Activated CD4-positive, alpha-beta T cell treated with anti-CD3 and anti-CD28 coated beads, Interleukin-2, amount 10 ng/mL, durations not matched to agents 7 days and 5 days (primary cell): ENCODE measurements at regions not wholly inside any gene's neighbourhood (a gene's known extent, or its start where the extent isn't known, plus 50 kb on each side); places are given as distances from the start of the nearest gene placed in this dataset.

Experiments used
- CTCF ChIA-PET: fragments of 350-600 bp; sonication (Branson Sonifier 250); formaldehyde crosslinking; loops from one replicate; lab custom pipeline; 2021; ENCODE audit warnings: antibody characterized with exemption; lab: Charles Lee
- POLR2A ChIA-PET: fragments of 350-600 bp; sonication (Branson Sonifier 250); formaldehyde crosslinking; loops from one replicate; lab custom pipeline; 2021; ENCODE audit warnings: antibody characterized with exemption; lab: Charles Lee
- DNase-seq: peaks from one replicate; pipeline ENCODE4 v3.0.0-alpha.2; 2020
- H3K27ac Mint-ChIP-seq: one replicate; pipeline ENCODE4 v1.8.0; 2021; ENCODE audit warnings: mild to moderate bottlenecking, moderate library complexity, mixed read lengths
- H3K27me3 Mint-ChIP-seq: one replicate; pipeline ENCODE4 v1.8.0; 2021; ENCODE audit warnings: mixed read lengths
- H3K36me3 Mint-ChIP-seq: one replicate; pipeline ENCODE4 v1.8.0; 2021; ENCODE audit warnings: low read depth, mixed read lengths
- H3K4me1 Mint-ChIP-seq: one replicate; pipeline ENCODE4 v1.8.0; 2021; ENCODE audit warnings: mixed read lengths
- H3K4me3 Mint-ChIP-seq: one replicate; pipeline ENCODE4 v1.8.0; 2021; ENCODE audit warnings: mild to moderate bottlenecking, moderate library complexity, mixed read lengths
- H3K9me3 Mint-ChIP-seq: one replicate; pipeline ENCODE4 v1.8.0; 2021; ENCODE audit warnings: mixed read lengths

DNA sequence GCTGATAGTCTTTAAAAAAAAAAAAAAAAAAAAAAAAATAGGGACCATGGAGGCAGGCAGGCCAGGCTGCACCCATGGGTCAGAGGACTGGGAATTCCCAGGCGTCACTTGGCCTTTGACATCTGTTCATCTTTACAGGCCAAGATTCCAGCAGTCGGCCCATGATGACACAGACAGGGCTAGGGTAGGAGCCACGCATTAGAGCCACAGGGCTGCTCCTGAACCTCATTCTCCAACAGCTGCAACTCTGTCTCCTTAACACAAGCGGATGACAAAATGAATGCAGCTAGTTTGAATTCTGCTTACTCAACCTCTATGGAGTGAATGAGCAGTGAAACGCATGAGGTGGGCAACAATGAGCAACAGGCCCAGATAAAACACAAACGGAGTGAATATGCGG lies 126.4 kb downstream of the LY86 start:
- no peaks in the 10 kb centered on the region for H3K36me3 Mint-ChIP-seq
- no peak overlapping the region for H3K4me3 Mint-ChIP-seq
- ChIA-PET CTCF (interaction anchor here (3.6 kb wide), 1 partner anchor 8 kb away, joined by 19 read pairs; no protein-coding TSS in a partner anchor), POLR2A (no interaction called here)
- peaks cover 53% of the 10 kb centered on the region for H3K4me1 Mint-ChIP-seq
- H3K27me3 Mint-ChIP-seq, result peaks cover 7% of the 10 kb centered on the region
- no peak for DNase-seq
- no peaks in the 10 kb centered on the region for H3K9me3 Mint-ChIP-seq
- no peak overlapping the region for H3K27ac Mint-ChIP-seq

DNA sequence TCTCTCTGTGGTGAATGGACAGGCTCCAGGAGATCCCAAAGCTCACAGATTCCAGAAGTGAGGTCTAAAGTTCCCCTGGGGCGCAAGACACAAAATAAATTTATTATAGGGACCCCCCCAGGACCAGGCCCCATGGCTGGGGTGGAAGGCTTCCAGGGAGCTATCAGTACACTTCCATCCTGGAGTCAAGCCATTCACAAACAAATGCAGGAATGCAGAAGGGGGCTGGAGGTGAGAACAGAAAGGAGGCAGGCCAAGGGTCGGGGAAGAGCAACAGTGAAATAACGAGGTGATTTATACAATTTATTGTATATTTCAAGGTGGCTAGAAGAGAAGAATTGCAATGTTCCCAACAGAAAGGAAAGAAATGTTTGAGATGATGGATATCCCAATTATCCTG lies 126.9 kb downstream of the LY86 start:
- Mint-ChIP-seq H3K36me3 (no peaks in the 10 kb centered on the region), H3K4me3 (no peak overlapping the region), H3K4me1 (peaks cover 51% of the 10 kb centered on the region), H3K27ac (no peak overlapping the region), H3K9me3 (no peaks in the 10 kb centered on the region), H3K27me3 (peaks cover 6% of the 10 kb centered on the region)
- no peak for DNase-seq
- ChIA-PET CTCF (interaction anchor here (3.6 kb wide), 1 partner anchor 8 kb away, joined by 19 read pairs; no protein-coding TSS in a partner anchor), POLR2A (no interaction called here)

DNA sequence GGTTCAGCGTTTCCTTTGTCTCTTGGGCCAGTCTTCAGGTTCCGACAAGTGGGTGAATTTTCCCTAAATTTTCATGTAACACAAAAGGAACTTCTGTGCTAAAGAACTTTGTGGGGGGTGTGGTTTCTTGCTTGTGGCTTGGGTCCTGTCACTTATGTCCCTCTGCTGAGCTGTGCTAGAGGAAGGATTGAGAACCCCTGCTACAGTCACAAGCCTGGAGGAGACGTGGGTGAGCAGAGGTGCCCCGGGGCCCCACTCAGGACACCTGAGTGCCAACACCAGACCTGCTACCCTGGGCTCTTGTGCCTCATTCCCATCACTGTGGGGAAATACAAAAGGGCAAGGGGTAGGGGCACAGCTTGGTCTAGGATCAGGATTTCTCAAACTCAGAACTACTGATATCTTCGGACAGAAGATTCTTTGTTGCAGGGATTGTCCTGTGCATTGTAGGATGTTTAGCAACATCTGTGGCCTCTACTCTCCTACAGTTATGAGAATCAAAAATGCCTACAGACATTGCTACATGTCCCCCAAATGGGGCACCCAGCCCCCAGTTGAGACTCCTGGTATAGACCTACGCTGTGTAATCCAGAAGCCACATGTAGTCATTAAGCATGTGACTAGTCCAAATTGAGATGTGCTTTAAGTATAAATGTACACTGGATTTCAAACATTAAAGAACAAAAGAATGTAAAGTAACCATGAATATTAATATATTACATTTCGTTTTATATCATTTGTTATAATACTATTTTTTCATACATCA lies 128.7 kb downstream of the LY86 start:
- CTCF ChIA-PET, result interaction anchor here (1.0 to 1.2 kb wide), 2 partner anchors 13 to 19 kb away, joined by 3 read pairs; no protein-coding TSS in a partner anchor
- Mint-ChIP-seq H3K36me3 (no peaks in the 10 kb centered on the region), H3K27me3 (peaks cover 13% of the 10 kb centered on the region), H3K9me3 (no peaks in the 10 kb centered on the region), H3K4me3 (no peak overlapping the region), H3K4me1 (peaks cover 37% of the 10 kb centered on the region), H3K27ac (no peak overlapping the region)
- no peak for DNase-seq
- POLR2A ChIA-PET, result no interaction called here

DNA sequence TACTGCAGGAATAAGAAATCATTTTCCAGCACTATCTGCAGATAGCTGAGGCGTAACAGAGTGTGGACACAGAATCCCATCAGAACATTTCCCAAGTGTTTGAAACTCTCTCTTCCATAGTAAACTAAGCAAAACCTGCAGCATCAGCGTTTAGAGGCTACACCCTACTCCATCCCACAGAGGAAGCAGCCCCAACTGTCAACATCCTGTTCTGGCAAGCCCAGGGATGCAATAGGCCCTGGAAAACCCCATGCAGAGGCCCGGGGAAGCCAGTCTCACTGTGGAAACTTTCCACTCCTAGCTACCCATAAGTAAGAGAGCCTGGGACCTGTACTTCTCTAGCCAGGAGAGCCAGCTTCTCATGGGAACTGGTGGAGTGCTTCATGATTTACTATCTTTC lies 129.4 kb downstream of the LY86 start:
- H3K27ac Mint-ChIP-seq, result no peak overlapping the region
- no peaks in the 10 kb centered on the region for H3K9me3 Mint-ChIP-seq
- no peak overlapping the region for H3K4me3 Mint-ChIP-seq
- CTCF ChIA-PET, result interaction anchor here (0.8 to 3.1 kb wide), 4 partner anchors 11 to 47 kb away, joined by 3 to 13 read pairs (median 3); no protein-coding TSS in a partner anchor
- H3K36me3 Mint-ChIP-seq, result no peaks in the 10 kb centered on the region
- peaks cover 29% of the 10 kb centered on the region for H3K4me1 Mint-ChIP-seq
- H3K27me3 Mint-ChIP-seq, result peaks cover 13% of the 10 kb centered on the region
- no peak for DNase-seq
- POLR2A ChIA-PET, result interaction anchor here (0.6 kb wide), 1 partner anchor 398 kb away, joined by 3 read pairs; no protein-coding TSS in a partner anchor

DNA sequence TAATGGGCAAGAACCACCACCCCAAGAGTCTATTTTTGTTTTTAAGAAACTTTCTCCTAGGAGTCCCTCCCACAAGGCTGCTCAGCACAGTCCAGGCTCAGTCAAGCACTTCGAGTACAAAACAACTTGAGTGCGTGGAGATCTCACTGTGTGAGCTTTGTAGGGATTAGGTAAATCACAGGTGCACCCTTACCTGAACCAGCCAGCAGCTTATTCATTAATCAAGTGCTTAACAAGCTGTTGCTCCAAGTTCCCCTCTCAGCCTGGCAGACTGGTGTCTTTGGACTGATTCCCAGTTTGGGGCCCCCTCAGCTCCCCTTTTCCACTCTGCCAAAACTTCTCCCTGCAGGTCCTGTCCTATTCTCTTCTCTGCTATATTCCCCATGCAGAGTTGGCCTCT lies 133.1 kb downstream of the LY86 start:
- Mint-ChIP-seq H3K4me1 (peaks cover 26% of the 10 kb centered on the region), H3K4me3 (no peak overlapping the region), H3K27me3 (peaks cover 17% of the 10 kb centered on the region), H3K27ac (no peak overlapping the region), H3K9me3 (no peaks in the 10 kb centered on the region), H3K36me3 (no peaks in the 10 kb centered on the region)
- ChIA-PET POLR2A (no interaction called here), CTCF (interaction anchor here (0.5 to 4.7 kb wide), 4 partner anchors 8 to 243 kb away, joined by 3 to 19 read pairs (median 3); no protein-coding TSS in a partner anchor)
- DNase-seq, result no peak

DNA sequence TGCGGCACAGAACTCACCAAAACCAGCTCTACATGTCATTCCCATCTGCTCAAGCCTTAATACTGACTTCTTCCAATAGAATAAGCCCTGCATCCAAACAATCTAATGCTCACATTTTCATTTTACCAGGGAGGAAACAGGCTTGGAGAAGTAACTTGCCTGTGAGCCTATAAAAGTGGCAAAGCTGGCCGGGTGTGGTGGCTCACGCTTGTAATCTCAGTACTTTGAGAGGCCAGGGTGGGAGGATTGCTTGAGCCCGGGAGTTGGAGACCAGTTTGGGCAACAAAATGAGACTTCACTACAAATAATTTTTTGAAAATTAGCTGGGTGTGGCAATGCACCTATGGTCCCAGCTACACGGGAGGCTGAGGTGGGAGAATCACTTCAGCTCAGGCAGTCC lies 133.7 kb downstream of the LY86 start:
- Mint-ChIP-seq H3K4me1 (peaks cover 22% of the 10 kb centered on the region), H3K27ac (no peak overlapping the region), H3K9me3 (no peaks in the 10 kb centered on the region), H3K27me3 (peaks cover 19% of the 10 kb centered on the region), H3K36me3 (no peaks in the 10 kb centered on the region), H3K4me3 (no peak overlapping the region)
- ChIA-PET POLR2A (no interaction called here), CTCF (interaction anchor here (0.5 to 4.7 kb wide), 6 partner anchors 9 to 408 kb away, joined by 3 to 19 read pairs (median 3); no protein-coding TSS in a partner anchor)
- DNase-seq, result no peak

DNA sequence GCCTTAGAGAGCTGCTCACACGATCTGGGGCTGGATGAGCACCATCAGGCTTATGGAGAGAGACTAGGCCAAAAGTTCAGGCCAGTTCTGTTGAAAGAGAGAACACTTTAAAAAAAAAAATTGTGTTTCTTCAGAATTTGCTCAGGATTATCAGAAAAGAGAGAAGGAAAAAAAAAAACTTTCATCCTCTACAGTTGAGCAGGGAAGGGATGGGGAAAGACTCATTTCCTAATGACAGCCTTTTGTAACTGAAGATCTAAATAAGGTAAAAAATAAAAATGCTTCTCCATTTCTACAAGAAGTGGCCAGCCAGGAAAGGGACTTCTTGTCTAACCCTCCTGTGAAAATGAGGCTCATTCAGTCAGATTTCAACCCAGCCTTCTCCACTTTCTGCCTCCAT lies 134.8 kb downstream of the LY86 start:
- no peak for DNase-seq
- Mint-ChIP-seq H3K9me3 (no peaks in the 10 kb centered on the region), H3K27ac (peak overlapping the region; percentile 25), H3K36me3 (no peaks in the 10 kb centered on the region), H3K4me3 (no peak overlapping the region), H3K4me1 (peaks cover 18% of the 10 kb centered on the region), H3K27me3 (peaks cover 22% of the 10 kb centered on the region)
- ChIA-PET POLR2A (no interaction called here), CTCF (interaction anchor here (0.5 to 4.7 kb wide), 8 partner anchors 10 to 407 kb away, joined by 3 to 19 read pairs (median 4); no protein-coding TSS in a partner anchor)

DNA sequence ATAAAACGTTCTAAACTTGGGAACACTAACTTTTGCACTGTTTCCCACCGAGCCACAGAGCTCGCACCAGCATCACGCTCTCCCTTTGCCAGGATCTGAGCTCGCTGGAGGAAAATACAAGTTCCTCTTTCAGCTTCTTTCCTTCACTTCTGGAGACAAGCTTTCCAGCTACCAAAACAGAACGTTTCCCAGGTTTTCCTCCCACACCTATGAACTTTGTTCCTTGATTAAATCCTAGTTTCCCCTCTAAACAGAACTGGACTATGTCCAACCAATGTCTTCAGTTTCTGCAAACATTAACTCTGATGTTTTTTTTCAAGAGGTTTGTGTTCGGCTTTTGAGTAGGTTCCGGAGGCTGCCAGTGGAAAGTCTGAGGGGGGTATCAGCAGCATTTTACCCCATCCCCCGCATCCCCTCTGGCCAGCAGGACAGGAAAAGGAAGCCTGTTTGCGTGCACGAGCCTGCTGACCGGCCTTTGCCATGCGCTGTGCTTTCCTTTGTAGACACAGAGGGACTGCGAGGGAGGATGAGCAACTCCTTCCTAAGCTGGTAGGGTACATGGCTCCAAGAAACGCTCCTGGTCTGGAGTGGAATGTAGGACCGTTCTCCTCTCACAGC lies 135.5 kb downstream of the LY86 start:
- Mint-ChIP-seq H3K4me3 (no peak overlapping the region), H3K27ac (no peak overlapping the region)
- POLR2A ChIA-PET, result no interaction called here

DNA sequence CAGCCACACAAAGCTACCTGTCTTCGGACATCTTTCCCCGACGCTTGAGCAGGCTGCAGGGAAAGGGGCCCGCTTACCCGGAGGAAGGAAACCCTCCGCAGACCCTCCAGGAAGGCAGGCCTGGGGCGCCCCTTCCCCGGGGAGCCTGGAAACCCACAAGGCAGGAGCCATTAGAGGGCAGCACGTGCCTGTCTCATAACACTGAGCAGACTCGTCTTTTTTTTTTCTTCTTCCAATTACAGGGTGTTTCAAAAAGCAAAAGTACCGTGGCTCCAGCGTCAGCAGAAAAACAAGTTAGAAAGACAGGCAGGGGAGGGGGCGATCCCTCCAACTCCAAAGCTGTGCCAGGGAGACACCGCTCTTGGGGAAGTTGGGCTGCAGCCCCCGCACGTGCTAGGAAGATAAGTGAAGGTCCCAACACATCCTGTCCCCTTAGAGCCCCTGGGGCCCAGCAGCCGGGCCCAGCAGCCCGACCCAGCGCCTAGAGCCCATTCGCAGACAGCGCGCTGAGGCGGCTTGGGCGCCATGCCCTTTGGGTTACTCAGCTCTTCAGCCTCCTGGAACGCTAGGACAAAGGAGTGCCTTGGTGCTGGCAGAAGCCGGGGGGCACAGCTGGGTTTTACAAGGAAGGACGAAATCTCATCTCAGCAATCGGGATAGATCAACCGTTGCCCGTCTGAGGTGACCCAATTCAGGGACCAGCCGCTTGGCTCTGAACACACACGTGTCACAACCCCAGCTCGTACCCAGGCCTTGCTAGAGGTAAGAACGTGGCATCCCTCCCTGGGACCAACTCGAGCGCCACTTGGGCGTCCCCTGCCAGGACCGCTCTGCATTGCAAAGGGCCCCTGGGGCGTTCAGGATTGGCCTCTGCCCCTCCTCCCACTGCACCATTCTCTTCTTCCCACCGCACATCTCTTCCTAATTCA lies 136.3 kb downstream of the LY86 start:
- DNase-seq, result peak; percentile 69
- Mint-ChIP-seq H3K4me1 (peaks cover 13% of the 10 kb centered on the region), H3K27me3 (peaks cover 29% of the 10 kb centered on the region), H3K9me3 (no peaks in the 10 kb centered on the region), H3K36me3 (no peaks in the 10 kb centered on the region), H3K4me3 (peak overlapping the region; percentile 17), H3K27ac (peak overlapping the region; percentile 70)
- CTCF ChIA-PET, result interaction anchor here (0.9 to 4.7 kb wide), 4 partner anchors 10 to 513 kb away, joined by 3 to 19 read pairs (median 6); no protein-coding TSS in a partner anchor
- POLR2A ChIA-PET, result no interaction called here

More for the DNA sequence above, 135.5 kb downstream of the LY86 start:
- Mint-ChIP-seq H3K27me3 (peaks cover 23% of the 10 kb centered on the region), H3K9me3 (no peaks in the 10 kb centered on the region), H3K4me1 (peaks cover 14% of the 10 kb centered on the region), H3K36me3 (no peaks in the 10 kb centered on the region)
- DNase-seq, result no peak
- CTCF ChIA-PET, result interaction anchor here (0.5 to 4.7 kb wide), 6 partner anchors 10 to 514 kb away, joined by 3 to 19 read pairs (median 4); no protein-coding TSS in a partner anchor

DNA sequence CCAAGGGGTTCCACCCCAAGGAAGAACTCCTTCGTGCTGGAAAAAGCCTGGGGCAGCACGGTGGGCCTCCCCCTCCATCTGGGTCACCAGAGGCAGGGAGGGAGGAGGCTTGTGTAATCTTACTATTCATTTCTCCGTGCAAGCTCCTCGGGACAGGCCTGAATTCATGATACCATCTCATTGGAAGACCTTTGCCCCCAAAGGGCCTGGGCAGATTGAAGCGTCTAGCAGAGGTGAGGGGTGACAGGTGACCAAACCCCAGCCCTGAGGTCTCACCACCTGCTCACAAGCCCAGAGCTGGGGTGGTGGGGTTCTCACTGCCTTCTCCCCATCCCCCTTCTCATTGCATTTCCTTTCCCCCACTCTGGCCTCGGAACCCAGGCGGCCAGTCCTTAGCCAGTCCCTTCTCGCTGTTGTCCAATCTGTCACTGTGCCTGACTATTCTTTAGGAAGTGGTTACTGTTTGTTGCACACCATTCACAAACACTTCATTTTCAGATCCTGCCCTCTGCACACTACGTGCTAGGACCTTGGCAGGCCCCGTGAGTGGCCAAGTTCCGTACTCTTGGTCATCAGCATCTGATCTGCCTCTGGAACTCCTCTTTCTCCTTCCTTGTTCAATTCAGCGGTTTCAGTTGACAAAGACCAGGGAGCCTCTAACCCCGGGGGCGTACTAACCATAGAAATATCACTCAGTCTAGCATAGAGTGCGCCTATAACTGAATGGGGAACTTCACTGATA lies 137.1 kb downstream of the LY86 start:
- DNase-seq, result no peak
- Mint-ChIP-seq H3K4me3 (no peak overlapping the region), H3K36me3 (no peaks in the 10 kb centered on the region), H3K27me3 (peaks cover 25% of the 10 kb centered on the region), H3K27ac (peak overlapping the region; percentile 28), H3K4me1 (peaks cover 13% of the 10 kb centered on the region), H3K9me3 (no peaks in the 10 kb centered on the region)
- ChIA-PET POLR2A (no interaction called here), CTCF (interaction anchor here (0.9 to 4.7 kb wide), 2 partner anchors 9 to 12 kb away, joined by 3 to 19 read pairs; no protein-coding TSS in a partner anchor)

DNA sequence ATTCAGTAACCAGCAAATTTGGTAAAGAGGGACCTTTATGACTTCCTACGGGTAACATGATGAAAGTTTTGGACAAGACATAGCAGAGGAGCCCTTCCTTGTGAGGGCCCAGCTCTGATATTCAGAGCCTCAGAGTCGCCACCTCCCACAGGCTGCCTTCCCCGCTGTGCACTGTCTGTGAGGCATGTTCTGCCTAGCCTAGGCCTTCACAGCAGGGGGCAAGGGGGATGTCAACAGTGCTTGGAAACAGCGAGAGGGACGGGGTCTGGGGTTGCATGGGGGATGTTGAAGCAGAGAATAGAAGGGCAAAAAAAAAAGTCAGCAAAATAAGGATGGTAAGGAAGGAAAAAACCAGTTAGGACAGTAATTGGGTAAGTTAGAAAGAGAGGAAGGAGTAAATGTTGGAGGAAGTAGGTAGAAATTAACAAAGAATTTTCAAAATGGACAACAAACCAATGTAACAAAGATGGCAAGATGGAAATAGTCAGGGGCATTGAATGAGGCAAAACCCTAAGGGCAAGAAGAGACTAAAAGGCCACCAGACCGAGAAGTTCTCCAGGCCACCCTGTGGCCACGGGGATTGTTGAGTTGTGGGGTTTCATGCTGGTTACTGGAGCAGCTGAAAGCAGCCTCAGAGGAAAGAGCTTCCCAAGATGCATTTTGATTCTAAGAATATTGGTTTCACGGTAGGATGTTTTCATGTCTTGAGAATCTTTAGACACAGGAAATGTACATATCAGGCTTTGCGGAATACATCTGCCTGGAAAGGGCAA lies 139.8 kb downstream of the LY86 start:
- H3K36me3 Mint-ChIP-seq, result no peaks in the 10 kb centered on the region
- CTCF ChIA-PET, result interaction anchor here (0.9 to 2.8 kb wide), 4 partner anchors 9 to 523 kb away, joined by 3 to 13 read pairs (median 7); no protein-coding TSS in a partner anchor
- peaks cover 13% of the 10 kb centered on the region for H3K4me1 Mint-ChIP-seq
- peaks cover 23% of the 10 kb centered on the region for H3K27me3 Mint-ChIP-seq
- no peak overlapping the region for H3K27ac Mint-ChIP-seq
- no peak overlapping the region for H3K4me3 Mint-ChIP-seq
- H3K9me3 Mint-ChIP-seq, result no peaks in the 10 kb centered on the region
- POLR2A ChIA-PET, result no interaction called here
- no peak for DNase-seq
